ENCODE measurements at regions not wholly inside any gene's neighbourhood (a gene's known extent, or its start where the extent isn't known, plus 50 kb on each side); places are given as distances from the start of the nearest gene placed in this dataset.
"Not testable (repeated sequence)": the region's sequence is repeated elsewhere in the genome, so short reads cannot be mapped to it uniquely, and the experiment has no call there.

DNA sequence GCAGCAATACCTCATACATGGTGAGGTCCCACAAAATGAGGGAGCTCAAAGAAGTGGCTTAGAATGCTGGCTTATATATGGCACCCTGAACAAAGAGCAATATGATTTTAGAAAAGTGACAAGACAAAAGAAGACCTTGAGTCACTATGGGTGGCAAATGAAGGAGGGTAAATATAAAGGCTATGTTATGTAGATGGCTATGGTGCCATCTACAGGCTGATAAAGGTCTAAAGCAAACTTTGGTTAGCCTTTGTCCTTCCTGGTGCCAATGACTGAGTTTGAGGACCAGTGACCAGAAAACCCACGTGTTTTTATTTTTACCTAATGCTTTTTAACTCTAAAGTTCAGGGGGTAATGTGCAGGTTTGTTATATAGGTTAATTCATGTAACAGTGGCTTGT, 151.8 kb downstream of the CCNG2 start:
- DNase-seq = no peak

DNA sequence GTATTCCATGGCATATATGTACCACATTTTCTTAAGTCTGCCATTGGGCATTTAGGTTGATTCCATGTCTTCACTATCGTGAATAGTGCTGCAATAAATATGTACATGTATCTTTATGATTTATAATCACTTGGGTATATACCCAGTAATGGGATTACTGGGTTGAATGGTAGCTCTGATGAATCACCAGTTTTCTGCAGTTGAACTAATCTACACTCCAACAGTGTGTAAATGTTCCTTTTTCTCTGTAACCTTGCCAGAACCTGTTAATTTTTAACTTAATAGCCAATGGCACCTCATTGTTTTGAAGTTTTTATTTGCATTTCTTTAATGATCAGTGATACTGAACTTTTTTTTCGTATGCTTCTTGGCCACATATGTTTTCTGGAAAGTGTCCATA, 152.5 kb downstream of the CCNG2 start:
- DNase-seq = no peak

DNA sequence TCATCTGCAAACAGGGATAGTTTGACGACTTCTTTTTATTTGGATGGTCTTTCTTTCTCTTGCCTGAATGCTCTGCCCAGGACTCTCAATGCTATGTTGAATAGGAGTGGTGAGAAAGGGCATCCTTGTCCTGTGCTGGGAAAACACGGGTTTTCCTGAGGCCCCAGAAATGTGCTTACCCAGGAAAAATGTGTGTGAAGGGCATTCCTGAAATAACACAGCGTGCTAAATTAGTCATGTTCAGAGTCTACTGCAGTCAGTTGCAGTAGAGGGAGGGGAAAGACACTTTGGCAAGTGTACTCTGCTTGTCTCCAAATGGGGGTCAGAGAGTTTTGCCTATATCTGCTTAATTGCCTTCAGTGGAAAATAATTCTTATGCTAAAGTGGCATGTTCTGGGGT, 153.9 kb downstream of the CCNG2 start:
- no peak for DNase-seq

DNA sequence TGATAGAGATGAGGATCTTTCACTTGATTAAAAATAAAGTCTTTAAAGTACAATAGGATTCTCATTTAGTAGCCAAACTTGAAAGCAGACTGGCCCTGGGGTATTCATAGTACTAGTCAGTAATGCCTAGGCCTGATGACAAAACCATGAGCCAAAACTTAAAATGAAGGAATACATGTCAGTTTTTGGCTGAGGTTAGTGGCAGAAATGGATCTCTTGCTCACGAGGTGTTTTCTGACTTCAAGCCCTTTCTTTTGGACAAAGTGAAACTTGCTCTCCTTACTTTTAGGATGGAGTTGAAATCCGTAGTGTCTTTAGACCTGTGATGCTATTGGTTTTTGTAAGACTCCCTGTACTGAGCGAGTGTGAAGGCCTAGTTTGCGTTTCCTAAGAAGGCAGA, 157.7 kb downstream of the CCNG2 start:
- no peak for DNase-seq

DNA sequence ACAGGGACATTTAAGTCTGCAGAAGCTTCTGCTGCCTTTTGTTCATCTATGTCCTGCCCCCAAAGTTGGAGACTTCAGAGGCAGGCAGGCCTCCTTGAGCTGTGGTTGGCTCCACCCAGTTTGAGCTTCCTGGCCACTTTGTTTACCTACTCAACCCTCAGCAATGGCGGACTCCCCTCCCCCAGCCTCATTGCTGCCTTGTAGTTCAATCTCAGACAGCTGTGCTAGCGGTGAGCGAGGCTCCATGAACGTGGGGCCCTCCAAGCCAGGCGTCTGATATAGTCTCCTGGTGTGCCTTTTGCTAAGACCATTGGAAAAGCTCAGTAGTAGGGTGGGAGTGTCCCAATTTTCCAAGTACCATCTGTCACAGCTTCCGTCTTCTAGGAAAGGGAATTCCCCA, 170.1 kb downstream of the CCNG2 start:
- no peak for DNase-seq

DNA sequence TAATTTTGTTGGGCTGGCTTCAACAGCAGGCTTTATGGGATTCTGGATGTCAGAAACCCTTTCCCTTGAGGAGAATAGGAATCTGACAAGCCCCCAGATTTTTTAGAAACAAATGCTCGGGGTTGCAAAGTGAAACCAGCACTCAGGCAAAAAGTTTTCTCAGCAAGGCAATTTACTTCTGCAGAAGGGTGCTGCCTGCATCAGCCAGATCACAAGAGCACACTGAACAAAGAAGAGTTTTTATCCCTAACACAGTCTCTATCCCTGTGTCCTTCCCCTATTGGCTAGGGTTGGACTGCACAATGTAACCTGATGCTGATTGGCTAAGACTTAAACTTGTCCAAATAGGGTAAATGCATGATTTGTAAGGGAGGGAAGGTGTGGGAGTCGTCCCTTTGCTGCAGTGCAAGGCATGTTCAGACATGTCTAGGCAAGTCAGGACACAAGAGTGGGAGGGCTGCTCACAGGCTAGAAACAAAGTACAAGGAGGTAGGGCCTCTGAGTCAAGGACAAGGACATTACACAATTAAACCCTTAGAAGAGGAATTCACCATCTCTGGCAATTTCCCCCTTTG, 175.8 kb downstream of the CCNG2 start:
- no peak for DNase-seq

DNA sequence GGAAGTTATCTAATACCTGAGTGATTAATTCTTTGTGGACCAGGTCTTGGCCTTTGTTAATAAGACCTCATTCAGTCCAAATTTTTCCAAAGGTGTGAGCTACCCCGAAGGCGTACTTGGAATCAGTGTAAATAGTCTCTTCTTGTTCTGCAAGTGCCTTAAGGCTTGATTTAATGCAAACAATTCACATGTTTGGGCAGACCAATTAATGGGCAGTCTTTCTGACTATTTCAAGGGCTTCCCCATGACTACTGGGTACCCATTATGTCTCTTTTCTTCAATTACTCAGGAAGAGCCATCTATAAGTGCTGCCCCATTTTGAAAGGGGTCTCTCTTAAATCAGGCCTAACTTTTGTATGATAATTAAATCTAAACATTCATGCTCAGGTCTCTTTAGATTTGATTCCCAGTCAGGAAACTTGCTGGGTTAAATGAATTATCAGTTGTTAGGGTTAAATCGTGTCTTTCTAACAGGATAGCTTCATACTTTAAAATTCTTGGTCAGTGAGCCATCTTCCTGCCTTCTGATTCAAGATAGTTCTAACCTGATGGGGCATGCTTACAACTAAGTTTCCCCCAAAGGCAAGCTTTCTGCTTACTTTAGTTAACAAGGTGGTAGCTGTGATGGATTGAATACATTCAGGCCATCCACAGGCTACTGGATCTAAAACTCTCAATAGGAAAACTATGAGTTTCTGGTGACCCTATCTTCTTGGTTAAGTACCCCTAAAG, 179.6 kb downstream of the CCNG2 start:
- no peak for DNase-seq

DNA sequence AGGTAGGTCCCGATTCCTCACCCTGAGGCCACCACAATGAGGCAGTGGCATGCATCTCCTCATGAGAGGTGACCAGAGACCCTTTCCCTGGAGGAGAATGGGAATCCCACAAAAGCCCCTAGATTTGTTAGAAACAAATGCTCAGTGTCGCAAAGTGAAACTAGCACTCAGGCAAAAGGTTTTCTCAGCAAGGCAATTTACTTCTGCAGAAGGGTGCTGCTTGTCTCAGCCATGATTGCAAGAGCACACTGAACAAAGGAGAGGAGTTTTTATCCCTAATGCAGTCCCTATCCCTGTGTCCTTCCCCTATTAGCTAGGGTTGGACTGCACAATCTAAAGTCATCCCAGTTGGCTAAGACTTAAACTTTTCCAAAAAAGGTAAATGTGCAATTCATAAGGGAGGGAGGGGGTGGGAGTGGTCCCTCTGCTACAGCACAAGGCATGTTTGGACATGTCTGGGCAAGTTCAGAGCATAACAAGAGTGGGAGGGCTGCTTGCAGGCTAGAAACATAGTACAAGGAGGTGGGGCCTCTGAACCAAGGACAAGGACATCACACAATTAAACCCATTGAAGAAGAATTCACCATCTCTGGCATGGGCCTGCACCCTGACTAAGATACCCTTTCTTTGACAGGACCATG, 185.3 kb downstream of the CCNG2 start:
- DNase-seq = no peak

DNA sequence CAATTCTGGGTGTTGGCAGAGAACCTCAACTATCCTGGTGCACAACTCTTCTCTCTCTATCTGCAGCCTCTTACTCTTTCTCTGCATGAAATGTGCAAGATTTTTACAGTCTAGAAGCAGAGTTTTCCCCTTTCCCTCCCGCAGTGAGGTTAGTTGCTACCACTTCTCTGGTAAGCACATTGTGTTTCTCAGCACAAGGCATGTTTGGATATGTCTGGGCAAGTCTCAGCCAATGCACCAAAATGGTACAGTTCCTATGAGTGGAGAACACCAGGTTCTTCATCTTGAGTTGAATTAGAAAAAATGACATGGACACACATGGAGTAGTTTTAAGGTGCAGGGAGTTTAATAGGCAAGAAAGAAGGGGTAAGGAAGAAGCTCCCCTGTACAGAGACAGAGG, 187.0 kb downstream of the CCNG2 start:
- no peak for DNase-seq

DNA sequence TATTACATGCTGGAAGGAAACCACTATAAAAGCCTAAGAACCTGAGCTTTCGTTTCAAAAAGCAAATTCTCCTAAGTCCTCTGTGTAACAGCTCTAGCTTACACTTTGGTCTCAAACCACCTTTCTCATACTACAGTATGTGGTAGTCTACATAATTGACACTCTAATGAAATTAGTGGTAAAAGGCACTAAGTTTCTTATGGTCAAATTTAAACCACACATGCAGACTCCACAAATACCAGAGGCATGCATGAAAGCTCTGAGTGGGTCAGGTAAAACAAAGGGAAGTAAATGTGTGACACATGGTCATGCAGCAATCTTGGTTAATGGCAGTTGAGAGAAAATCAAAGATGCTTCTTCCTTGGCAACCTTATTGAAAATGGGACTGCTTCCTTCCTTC, 187.8 kb downstream of the CCNG2 start:
- DNase-seq = no peak

DNA sequence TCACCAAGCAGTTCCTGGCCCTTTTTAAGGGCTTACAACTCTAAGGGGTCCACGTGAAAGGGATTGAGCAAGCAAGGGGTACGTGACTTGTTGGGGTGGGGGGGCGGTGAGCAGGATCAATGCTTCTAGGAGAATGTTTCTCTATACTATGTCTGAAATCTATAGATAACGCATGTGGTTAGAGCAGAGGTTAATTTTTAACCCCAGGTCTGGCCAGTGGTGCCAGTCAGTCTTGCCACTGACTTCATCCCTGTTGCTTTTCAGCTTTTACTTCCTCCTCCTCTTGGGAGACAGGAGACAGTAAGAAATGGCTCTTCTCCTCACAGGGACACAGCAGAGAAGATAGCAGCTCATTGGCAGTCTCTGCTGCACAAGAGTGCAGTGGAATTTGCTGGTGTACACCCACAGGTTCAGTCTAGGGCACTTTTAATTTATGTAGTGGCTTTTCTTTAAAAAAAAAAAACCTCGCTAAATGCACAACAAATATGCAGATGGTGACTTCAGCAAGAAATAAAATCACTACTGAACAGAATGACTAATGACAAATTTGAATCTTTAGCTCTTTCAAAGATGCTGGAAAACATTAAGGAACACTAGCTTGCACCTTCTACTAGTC, 190.5 kb downstream of the CCNG2 start:
- DNase-seq = no peak

DNA sequence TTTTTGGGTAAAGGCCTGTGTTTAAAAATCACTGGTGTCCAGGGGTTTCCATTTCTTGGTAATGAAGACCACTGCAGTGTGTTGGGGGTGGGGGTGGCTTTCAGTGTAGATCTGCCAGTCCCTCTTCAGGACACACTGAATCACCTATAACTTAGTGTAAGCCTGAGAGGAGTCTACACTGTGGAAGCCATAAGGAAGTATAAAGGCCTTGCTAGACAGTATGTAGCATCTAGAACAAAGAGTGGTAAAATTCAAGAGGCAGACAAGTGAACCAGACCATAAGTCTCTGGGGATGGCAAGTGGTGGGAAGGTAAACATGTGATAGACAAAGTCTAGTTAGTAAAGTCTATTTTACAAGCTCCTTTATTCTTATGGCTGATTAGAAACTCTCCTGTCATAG, 191.8 kb downstream of the CCNG2 start:
- no peak for DNase-seq

DNA sequence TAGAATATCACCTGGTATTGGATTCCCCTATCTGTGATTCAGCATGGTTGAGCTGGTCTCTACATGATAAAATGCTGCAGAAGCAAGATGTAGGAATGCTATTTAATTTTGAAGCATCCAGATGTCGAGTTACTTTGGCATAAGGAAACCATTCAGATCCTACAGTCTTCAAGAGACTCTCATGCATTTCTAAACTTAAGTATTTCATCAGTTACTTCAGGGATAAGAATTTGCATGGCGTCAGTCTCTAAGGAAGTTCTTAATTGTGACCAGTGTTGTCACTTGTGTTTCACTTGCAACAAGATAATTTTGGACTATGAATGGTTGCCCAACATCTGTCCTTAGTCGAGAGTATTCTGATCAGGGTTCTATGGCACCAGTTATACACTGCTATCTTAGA, 192.4 kb downstream of the CCNG2 start:
- no peak for DNase-seq

DNA sequence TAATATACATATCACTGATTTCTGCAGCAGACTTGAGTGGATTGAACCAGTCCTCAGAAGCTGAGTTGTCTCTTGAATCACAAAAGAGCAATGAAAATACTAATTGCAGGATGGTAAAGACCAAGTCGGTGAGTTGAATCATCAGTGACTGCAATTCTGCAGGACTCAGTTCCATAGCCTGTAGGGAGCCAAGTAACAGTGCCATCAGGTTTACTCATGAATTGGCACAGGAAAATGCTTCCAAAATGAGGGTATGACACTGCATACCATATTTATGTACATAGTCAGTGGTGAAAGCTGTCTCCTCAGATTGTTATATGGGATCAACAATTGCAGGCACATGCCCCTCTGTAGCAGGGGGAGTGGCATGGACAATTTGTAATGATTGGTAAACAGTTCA, 192.8 kb downstream of the CCNG2 start:
- no peak for DNase-seq

DNA sequence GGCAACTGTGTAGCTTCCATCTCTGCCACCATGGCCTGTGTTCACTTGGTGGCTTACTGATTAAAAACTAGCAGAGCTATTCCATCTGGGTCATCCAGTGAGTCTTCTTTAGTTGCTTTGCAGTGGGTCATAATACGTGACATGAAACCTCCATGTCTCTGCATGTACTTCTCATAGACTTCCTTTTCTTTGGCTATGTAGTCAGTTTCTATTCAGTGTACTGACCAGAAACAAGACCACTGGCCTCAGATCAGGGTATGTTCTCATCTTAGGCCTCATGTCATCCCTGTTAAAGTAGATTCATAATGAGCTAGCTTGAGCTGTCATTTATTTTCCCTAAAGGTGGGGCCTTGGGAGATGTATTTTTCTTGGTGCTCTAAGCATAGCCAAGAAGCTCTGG, 195.2 kb downstream of the CCNG2 start:
- no peak for DNase-seq

DNA sequence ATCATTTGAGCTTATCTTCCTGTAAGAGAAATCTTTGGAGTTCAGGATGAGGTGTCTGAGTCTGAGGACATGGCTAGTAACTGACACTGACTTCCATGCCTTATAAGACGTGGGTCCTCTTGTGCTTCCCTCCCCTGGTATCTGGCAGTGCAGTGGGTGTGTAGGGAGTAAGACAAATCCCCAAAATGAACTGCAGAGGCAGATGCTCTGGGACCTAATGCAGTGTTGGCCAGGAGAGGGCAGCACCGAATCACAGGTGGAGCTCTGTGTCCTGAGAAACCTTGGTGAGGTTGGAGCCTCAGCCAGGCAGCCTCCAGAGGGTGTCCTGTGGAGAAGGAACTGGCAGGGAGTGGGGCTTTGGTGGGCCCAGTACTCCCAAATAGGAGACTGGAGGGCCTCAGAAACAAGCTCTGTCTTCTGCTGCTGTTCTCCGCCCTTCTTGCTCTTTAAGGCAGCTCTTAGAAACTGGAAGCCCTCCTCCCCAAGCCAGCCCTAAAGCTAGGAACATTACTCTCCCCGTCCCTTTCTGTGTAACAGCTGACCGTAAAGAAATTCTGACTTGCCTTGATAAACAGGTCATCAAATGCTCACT, 196.8 kb downstream of the CCNG2 start:
- not testable (repeated sequence) for DNase-seq

DNA sequence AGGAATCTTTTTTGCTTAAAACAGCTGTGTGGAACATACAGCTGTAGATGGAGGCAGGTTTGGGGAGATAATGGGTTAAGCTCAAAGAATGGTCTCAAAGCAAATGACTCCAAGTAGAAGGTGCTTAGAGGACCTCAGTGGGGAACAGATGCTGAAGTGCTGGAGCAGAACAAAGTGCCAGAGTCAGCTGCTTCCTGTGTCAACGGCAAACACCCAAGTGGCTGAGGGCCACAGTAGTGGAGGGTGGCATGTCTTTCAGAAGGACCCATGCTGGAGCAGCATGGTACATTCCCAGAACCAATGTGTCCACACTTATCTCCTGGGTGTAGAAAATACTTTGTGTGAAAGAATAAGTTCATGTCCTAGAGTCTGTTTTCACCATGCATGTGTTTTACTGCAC, 197.5 kb downstream of the CCNG2 start:
- DNase-seq = no peak

DNA sequence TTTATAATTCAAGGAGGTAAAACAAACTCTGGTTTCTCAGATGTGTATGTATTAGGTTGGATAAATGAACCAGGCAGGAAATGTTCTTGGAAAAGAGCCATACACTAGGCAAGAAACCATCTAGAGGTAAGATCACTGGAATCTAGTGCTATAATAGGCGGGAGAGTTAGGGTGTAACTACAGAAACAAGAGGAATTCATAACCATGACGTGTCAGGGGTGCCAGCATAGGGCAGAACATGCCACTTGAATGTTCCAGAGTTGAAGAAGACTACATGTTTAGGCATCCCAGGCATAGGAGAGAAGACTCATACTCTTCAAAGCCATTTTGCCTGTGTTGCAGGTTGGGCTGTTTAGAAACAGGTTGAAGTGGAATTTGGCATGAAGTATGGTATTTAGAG, 198.7 kb downstream of the CCNG2 start:
- no peak for DNase-seq

DNA sequence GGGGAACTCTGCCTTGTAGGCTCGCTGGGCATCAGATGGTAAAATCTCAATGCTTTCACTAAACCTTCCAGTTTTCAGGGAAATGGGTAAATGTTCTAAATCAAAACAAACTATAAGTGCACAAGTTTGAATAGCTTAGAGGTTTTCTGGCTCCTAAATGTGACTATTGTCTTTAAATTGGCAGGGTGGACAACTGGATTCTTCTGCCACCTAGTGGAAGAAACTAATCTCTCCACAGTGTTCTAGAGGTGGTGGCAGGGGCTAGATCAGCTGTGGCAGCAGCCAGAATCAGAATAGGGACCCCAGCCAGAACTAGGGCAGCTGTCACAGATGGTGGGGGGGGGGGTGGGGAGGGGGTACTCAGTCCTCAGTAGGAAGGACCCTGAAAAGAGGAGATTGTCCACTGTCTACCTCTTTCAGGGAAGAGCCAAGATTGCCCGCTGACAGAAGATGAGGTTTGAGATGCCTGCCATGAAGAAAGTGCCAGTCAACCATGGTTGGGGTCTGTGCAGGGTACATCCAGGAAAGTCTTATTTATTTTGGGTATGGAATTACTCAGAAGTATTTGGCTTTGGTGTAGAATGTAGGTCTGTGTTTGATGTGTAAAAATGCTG, 201.4 kb downstream of the CCNG2 start:
- DNase-seq = peak; percentile 7

DNA sequence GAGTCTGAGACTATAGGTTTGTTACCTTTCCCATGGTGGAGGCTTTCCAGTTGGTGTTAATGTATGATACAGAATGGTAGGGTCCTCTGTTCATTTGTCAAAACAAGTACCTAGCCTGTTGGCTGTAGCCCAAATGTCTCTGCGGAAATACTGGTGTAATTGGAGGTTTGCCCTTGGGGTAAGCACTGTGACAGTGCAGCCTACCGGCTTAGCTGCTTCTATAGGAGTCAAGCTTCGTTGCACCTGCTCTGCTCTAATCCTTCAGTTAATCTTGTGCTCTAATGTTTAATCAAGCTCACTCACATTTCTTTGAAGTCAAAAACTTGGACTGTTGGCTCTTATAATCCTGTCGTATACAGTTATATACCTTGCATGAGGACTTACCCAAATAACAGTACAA, 203.4 kb downstream of the CCNG2 start:
- no peak for DNase-seq

DNA sequence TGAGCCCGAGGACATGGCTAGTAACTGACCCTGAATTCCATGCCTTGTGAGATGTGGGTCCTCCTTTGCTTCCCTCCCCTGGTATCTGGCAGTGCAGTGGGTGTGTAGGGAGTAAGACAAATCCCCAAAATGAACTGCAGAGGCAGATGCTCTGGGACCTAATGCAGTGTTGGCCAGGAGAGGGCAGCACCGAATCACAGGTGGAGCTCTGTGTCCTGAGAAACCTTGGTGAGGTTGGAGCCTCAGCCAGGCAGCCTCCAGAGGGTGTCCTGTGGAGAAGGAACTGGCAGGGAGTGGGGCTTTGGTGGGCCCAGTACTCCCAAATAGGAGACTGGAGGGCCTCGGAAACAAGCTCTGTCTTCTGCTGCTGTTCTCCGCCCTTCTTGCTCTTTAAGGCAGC, 209.9 kb downstream of the CCNG2 start:
- DNase-seq = not testable (repeated sequence)

DNA sequence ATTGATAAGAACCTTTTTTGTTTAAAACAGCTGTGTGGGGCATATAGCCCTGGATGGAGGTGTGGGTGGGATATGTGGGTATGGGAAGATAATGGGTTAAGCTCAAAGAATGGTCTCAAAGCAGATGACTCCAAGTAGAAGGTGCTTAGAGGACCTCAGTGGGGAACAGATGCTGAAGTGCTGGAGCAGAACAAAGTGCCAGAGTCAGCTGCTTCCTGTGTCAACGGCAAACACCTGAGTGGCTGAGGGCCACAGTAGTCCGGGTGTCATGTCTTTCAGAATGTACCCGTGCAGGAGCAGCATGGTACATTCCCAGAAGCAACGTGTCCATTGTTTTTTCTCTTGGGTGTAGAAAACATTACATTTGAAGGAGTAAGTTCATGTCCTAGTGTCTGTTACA, 210.6 kb downstream of the CCNG2 start:
- DNase-seq = no peak

DNA sequence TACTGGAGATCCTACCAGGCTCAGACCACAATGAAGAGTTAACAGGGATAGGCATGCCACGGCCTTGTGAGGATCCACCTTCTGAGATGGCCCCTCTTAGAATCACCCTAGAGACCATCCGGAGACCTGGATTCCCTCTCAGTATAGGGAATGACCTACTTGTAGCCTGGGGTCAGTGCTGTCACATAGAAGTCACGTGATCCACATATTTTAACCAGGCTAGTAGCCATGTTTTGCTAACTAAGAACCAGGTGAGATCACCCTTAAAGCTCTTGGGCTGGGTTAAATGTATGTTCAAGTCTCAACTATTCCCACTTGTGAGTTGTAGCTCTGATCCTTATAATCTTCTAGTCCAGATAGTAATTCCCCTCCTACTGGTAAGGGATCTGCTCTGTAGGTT, 215.4 kb downstream of the CCNG2 start:
- no peak for DNase-seq
